GM19023 (cell line): ENCODE measurements at regions not wholly inside any gene's neighbourhood (a gene's known extent, or its start where the extent isn't known, plus 50 kb on each side); places are given as distances from the start of the nearest gene placed in this dataset.
"Not testable (repeated sequence)": the region's sequence is repeated elsewhere in the genome, so short reads cannot be mapped to it uniquely, and the experiment has no call there.

Source experiments
- ATAC-seq: cut with Tn5 transposase; IDR thresholded peaks from one replicate; pipeline ENCODE4 v1.9.1; 2021; ENCODE audit warnings: mild to moderate bottlenecking, moderate library complexity; ENCODE audit not compliant: unreplicated experiment

DNA sequence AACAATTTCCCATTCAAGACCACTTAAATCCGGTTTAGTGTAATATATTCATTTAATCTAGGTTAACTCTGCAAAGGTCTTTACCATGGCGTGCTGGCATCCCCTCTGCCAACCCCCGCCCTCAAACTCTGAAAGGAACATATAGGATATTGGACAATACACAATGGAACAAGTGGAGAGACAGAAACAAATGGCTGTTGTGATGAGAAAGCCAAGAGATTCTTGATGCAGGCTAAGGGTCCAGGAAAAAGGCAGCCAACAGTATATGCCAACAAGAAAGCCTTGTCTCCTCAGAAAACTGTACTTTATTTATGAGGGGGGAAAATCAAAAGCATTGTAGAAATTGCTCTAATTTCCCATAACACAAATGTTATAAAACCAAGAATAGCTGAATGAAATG, 407.3 kb upstream of the SGCG start:
- ATAC-seq, result no peak

GRCh38 chr13:22776394-22777186, 404.2 kb upstream of the SGCG start:
- no peak for ATAC-seq

DNA sequence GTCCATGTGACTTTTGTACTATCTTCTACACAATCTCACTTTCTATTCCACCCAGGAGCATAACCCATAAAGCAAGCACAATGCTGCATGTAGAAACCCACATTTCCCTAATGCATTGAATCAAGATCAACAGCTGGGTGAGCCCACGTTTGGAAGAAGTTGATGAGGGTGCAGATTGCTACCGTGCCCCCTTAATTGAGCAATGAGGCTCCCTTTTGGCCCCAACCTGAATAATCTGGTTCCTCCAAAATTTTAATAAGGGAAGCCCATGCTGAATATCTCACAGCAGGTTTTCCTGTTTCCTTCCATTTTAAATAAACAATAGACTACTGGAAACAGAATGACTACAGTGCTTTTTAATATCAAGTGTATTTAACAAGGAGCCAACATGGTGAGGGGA, 403.6 kb upstream of the SGCG start:
- ATAC-seq, result no peak

- ATAC-seq, result no peak
Observed at GRCh38 chr13:22789027-22789593, 391.7 kb upstream of the SGCG start.

GRCh38 chr13:22789916-22790315, 390.9 kb upstream of the SGCG start:
- no peak for ATAC-seq

DNA sequence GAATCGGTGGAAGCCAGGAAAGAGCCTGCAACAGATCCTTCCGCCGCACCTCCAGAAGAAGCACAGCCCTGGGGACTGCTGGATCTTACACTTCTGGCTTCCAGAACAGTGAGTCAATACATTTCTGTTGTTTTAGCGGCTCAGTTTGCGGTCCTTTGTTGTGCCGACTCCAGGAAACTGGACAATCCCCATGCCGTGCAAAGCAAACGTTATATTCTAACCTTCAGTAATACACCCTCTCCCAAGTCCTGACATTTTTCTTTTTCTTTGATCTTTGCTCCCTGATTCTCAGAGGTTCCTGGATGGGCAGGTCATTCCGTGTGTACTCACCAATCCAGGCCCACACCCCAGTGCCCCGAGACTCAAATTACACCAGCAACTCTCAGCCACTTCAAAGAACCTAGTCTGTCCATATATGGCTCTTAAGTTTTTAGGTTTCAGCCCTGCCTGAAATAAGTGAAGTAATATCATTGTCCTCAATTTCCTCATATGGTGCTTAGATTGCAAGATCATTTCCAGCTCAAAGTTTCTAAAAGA, 387.1 kb upstream of the SGCG start:
- ATAC-seq, result no peak

GRCh38 chr13:22800526-22801401, 380.0 kb upstream of the SGCG start:
- no peak for ATAC-seq

DNA sequence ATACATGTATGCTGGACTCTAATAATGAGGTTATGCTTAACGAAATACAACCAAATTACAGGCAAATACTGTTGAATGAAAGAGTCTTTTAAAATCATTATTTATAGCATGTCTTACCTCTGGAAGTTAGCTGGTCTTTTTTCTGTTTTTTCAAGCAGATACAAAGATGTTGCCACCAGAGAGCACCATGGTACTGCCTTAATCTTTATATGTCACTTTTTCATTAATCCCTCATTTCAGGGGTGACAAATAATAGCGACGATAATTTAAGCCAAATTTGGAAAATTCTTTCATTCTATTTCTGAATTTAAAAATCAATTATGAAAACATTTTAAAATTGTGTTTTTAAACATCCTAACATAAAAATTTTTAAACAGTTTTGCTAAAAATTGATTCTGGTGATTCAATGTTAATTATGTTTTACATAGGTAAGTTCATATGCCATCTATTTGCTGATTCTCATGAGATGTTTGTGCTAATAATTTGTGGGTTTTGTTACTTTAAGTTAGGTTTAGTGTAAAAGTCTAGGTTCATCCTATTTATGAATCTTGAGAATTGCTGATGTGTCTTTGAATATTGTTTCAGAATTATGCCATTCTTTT, 379.3 kb upstream of the SGCG start:
- no peak for ATAC-seq

GRCh38 chr13:22812793-22813192, 368.0 kb upstream of the SGCG start:
- ATAC-seq, result no peak

DNA sequence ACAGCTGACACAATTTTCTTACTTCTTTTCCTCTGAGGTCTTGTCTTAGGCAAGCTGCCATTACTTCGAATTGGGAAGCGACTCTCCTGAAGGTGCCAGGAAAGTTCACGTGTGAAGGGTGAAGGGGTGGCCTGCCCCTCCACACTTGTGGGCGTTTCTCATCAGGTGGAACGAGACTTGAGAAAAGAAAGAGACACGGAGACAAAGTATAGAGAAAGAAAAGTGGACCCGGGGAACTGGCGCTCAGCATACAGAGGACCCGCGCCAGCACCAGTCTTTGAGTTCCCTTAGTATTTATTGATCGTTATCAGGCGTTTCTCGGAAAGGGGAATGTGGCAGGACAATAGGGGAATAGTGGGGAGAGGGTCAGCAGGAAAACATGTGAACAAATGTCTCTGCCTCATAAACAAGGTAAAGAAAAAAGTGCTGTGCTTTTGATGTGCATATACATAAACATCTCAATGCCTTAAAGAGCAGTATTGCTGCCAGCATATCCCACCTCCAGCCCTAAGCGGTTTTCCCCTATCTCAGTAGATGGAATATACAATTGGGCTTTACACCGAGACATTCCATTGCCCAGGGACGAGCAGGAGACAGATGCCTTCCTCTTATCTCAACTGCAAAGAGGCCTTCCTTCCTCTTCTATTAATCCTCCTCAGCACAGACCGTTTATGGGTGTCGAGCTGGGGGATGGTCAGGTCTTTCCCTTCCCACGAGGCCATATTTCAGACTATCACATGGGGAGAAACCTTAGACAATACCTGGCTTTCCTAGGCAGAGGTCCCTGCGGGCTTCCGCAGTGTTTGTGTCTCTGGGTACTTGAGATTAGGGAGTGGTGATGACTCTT, 367.0 kb upstream of the SGCG start:
- ATAC-seq, result not testable (repeated sequence)

- ATAC-seq, result not testable (repeated sequence)
Observed at GRCh38 chr13:22814433-22814832, 366.3 kb upstream of the SGCG start.

DNA sequence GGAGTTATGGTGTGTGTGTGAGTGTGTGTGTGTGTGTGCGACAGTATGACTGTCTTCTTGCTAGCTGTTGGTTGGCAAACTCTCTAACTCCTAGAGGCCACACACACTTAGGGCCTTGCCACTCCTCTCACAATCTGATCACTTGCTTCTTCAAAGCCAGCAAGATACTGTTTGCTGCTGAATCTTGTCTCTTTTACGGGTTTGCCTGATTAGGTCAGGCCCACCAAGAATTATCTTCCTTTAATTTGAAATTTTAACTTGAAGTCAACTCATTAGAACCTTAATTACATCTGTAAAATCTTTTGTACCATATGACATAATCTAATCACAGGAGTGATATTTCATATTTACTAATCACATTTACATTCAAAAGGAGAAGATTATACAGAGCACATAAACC, 359.2 kb upstream of the SGCG start:
- no peak for ATAC-seq

DNA sequence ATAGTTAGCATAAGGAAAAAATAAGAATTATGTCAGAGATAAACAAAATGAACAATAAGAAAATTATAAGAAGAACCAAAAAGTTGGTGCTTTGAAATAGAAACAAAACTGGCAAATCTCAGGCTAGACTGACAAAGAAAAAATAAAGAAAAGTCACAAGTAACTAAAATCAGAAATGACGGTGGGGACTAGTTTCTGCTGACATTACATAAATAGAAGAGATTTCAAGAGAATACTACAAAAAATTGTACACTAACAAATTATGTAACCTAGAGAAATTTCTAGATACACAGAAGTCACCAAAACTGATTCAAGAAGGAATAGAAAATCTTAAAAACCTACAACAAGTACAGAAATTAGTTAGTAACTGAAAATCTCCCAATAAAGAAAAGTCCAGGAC, 355.6 kb upstream of the SGCG start:
- no peak for ATAC-seq

- no peak for ATAC-seq
Observed at GRCh38 chr13:22828081-22828480, 352.7 kb upstream of the SGCG start.

GRCh38 chr13:22836475-22836874, 344.3 kb upstream of the SGCG start:
- ATAC-seq, result no peak

GRCh38 chr13:22837980-22838647, 342.7 kb upstream of the SGCG start:
- no peak for ATAC-seq

- ATAC-seq, result no peak
Observed at GRCh38 chr13:22839603-22840530, 340.9 kb upstream of the SGCG start.

DNA sequence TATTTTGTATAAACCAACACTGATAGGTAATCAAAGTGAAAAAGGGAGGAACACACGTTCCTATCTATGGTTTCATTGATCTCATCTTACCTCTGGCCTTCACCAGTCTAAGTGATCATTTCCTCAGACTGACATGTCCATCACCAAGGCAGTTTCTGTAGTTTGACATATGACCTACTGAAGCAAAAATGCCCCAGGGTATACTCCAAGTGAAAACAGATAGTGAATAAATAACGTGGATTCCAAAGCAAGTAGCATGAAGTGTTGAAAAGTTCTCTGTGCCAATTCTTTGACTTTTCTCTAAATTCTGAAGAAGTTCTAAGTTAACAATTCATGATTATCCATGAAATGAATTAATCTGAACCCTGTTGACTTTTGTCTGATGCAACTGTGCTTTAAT, 334.2 kb upstream of the SGCG start:
- no peak for ATAC-seq
